Fibroblast of villous mesenchyme (primary cell): ENCODE measurements at regions not wholly inside any gene's neighbourhood (a gene's known extent, or its start where the extent isn't known, plus 50 kb on each side); places are given as distances from the start of the nearest gene placed in this dataset.
A peak's percentile ranks its signal among the peaks of the same experiment; 100 is the strongest.
"Not testable (repeated sequence)": the region's sequence is repeated elsewhere in the genome, so short reads cannot be mapped to it uniquely, and the experiment has no call there.

ENCODE experiments used
- DNase-seq: peaks from one replicate; pipeline ENCODE4 v3.0.0-alpha.2; 2010; ENCODE audit warnings: low read depth
- H3K4me3 ChIP-seq: 2 replicates; pipeline ENCODE4 v1.5.1; 2011; ENCODE audit warnings: low read depth, mild to moderate bottlenecking, low read length
- TF ChIP-seq, protein P1 (sequence below): IDR thresholded peaks from 2 replicates; pipeline ENCODE4 v1.5.1; 2012; ENCODE audit warnings: low read depth, mild to moderate bottlenecking, low read length; ENCODE audit not compliant: insufficient read depth

DNA sequence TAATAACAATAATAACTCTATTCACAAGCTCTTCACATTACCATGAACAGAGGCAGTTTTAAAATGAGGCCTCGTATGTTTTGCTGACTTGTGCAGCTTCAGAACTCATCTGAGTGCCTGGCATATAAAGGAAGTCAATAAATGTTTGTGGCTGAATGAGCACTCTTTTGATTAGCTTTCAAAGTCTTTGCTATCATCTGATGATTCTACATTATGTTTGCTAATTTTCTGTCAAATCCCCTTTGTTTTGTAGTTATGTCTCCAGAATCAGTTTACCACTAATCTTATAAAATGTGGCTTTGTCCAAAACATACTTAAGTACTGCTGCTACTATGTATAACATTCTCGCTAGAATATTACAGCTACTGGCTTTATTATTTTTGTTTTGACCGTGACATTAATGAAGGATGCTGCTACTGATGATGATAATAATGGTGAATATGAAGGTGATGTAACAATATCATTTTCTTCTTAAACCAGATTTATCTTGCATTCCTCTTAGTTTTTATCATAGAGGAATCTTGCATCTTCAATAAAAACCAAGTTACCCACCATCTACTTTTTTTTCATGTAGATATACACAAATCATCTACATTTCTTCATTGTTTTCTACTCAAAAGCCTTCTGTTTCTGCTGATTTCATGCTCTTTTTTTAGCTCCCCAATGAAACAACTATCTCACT is 384.5 kb downstream of the NAF1 start:
- no peak overlapping the region for H3K4me3 ChIP-seq
- no peak for DNase-seq
- TF ChIP-seq, protein P1, sequence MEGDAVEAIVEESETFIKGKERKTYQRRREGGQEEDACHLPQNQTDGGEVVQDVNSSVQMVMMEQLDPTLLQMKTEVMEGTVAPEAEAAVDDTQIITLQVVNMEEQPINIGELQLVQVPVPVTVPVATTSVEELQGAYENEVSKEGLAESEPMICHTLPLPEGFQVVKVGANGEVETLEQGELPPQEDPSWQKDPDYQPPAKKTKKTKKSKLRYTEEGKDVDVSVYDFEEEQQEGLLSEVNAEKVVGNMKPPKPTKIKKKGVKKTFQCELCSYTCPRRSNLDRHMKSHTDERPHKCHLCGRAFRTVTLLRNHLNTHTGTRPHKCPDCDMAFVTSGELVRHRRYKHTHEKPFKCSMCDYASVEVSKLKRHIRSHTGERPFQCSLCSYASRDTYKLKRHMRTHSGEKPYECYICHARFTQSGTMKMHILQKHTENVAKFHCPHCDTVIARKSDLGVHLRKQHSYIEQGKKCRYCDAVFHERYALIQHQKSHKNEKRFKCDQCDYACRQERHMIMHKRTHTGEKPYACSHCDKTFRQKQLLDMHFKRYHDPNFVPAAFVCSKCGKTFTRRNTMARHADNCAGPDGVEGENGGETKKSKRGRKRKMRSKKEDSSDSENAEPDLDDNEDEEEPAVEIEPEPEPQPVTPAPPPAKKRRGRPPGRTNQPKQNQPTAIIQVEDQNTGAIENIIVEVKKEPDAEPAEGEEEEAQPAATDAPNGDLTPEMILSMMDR: no peak

DNA sequence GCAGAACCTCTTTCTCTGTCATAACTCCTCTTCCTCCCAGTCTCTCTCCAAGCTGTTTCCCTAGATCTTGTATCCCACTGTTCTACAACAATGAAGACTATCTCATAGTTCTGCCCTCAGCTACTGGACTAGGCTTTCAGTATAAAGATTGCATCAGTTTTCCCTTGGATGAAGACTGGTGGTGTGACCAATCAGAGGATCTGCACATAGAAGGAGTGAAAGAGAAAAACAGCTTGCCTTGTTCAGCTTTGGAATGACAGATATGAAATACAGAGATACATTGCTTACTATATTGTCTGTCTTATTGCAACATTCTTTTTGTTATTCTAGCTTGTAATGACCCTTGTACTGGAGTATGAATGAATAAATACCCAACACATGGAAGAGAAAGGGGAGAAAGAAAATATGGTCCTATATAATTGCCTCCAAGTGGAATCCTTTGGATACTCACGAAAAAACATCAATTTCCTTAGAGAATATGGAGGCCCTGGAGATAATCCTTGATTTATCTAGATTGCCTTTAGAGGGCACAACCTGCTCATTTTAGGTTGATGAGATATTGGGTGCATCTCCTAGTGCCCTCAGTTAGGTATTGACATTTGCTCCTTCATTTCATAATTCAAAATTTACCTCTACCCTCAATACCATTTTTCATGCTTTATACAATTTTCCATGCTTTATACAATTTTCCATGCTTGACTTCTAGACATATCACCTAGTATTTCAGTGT is 395.8 kb downstream of the NAF1 start:
- H3K4me3 ChIP-seq: no peak overlapping the region
- DNase-seq: peak; percentile 14
- TF ChIP-seq, protein P1: no peak

DNA sequence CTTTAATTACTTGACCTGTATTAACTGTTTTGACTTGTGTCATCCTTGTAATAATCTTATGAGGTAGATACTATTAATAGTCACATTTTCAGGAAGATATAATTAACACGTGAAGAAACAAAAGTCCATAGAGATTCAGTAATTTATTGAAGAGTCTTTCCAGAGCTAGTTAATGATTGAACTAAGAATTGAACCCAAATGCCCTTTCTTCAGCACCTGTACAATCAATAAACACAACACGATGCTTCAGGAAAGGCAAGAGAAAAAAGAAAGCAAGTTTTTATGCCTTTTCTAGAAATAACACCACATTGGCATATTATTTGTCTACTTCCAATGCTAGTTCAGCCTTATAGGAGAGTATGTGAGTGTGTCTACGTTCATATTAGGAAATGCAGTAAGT is 399.6 kb downstream of the NAF1 start:
- DNase-seq: no peak
- no peak overlapping the region for H3K4me3 ChIP-seq
- TF ChIP-seq, protein P1: no peak

DNA sequence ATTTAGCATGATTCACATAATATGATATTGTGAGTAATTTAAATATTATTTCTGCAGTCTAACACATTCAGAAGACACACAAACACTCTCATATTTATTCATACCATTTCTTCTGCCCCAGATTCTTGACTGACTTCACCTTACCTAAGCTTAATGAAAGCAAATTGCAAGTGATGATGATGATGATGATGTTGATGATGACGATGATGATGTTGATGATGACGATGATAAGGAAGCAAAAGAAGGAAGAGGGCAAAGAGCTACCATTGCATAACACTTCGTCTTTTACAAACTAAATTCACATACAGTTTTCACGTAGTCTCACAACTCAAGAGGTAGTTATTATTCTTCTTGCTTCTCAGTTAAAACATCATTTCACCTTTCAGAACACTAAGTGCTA is 404.7 kb downstream of the NAF1 start:
- DNase-seq: no peak
- TF ChIP-seq, protein P1: no peak
- H3K4me3 ChIP-seq: no peak overlapping the region

DNA sequence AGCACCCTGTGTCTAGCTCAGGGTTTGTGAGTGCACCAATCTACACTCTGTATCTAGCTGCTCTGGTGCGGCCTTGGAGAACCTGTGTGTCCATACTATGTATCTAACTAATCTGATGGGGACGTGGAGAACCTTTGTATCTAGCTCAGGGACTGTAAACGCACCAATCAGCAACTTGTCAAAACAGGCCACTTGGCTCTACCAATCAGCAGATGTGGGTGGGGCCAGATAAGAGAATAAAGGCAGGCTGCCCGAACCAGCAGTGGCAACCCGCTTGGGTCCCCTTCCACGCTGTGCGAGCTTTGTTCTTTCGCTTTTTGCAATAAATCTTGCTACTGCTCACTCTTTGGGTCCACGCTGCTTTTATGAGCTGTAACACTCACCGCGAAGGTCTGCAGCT is 426.5 kb downstream of the NAF1 start:
- not testable (repeated sequence) for H3K4me3 ChIP-seq, DNase-seq

DNA sequence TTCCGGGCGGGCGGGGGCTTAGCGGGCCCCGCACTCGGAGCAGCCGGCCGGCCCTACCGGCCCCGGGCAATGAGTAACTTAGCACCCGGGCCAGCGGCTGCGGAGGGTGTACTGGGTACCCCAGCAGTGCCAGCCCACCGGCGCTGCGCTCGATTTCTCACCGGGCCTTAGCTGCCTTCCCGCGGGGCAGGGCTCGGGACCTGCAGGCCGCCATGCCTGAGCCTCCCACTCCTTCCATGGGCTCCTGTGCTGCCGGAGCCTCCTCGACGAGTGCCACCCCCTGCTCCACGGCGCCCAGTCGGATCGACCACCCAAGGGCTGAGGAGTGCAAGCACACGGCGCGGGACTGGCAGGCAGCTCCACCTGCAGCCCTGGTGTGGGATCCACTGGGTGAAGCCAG is 427.1 kb downstream of the NAF1 start:
- H3K4me3 ChIP-seq, DNase-seq: not testable (repeated sequence)

DNA sequence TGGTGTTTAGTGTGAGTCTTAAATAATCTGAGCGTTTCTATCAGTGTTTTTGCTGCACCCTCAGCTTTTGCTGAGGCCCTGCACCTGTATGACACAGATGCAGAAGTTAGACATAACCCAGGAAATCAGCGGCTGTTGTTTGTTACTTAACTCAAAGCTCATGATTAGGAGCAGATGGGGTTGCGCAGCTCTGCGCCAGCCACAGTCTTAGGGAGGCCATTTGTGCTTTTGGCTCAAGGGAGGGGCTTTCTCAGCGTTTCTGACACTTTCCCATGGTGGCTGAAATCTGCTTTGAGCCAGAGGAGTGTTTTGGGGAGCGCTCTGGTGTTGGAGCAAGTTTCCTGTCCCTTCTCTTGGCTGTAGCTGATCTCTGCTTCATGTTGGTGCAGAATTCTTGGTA is 433.8 kb downstream of the NAF1 start:
- TF ChIP-seq, protein P1: no peak
- no peak overlapping the region for H3K4me3 ChIP-seq
- DNase-seq: peak; percentile 24

DNA sequence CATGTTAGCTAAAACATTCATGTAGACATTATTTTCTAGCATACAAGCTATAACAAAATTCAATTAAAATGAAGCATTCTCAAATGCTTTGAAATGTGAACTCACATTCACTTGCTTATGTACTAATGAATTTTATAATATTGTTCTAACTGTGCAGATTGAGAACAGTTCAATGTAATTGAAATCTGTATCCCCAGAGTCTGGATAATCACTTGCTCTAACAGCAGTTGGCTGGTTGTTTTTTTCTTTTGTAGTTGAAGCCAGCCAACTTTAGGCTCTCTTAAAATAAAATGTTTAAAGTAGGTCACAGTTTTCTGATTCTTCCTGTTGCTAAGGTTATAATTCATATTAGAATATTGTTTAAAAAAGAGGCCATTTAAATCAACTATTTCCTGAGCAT is 438.9 kb downstream of the NAF1 start:
- no peak for DNase-seq
- TF ChIP-seq, protein P1: no peak
- H3K4me3 ChIP-seq: no peak overlapping the region
